ENCODE measurements at regions not wholly inside any gene's neighbourhood (a gene's known extent, or its start where the extent isn't known, plus 50 kb on each side); places are given as distances from the start of the nearest gene placed in this dataset.

- no peak overlapping the region for H3K27ac ChIP-seq (ENCODE audit: low read length)
- no peak for TF ChIP-seq CTCF (IDR thresholded peaks at IDR 0.05; ENCODE audit: borderline replicate concordance, extremely low read depth, low read length, poor library complexity, severe bottlenecking)
- no peak overlapping the region for H3K9ac ChIP-seq (ENCODE audit: low read depth, low read length)
- DNase-seq: no peak
- no peak overlapping the region for H2AFZ ChIP-seq (ENCODE audit: low read depth, low read length)
- H4K20me1 ChIP-seq (ENCODE audit: insufficient read depth, low read length): no peaks in the 10 kb centered on the region
- H3K36me3 ChIP-seq (ENCODE audit: insufficient read depth, low read length): no peaks in the 10 kb centered on the region
- no peak for ATAC-seq (ENCODE audit: insufficient read depth, low read depth)
- no peaks in the 10 kb centered on the region for H3K4me1 ChIP-seq (ENCODE audit: insufficient read depth, low read length)
- H3K4me3 ChIP-seq (ENCODE audit: low read depth in 1 of 2, low read length in 2 of 2): no peak overlapping the region
- H3K79me2 ChIP-seq (ENCODE audit: insufficient read depth, low read length): no peaks in the 10 kb centered on the region
- no peaks in the 10 kb centered on the region for H3K27me3 ChIP-seq (ENCODE audit: insufficient read depth, low read length, poor library complexity)
- no peak overlapping the region for H3K4me2 ChIP-seq (ENCODE audit: insufficient read depth, low read length)
- H3K9me3 ChIP-seq (ENCODE audit: insufficient read depth, low read length, severe bottlenecking): peaks cover 4% of the 10 kb centered on the region
Measured at GRCh38 chr13:50552424-50552966, 291.0 kb downstream of the DLEU7 start.

- H3K79me2 ChIP-seq (ENCODE audit: insufficient read depth, low read length): no peaks in the 10 kb centered on the region
- DNase-seq (no peak), ATAC-seq (ENCODE audit: insufficient read depth, low read depth) (no peak)
- H3K9ac ChIP-seq (ENCODE audit: low read depth, low read length): no peak overlapping the region
- H3K27ac ChIP-seq (ENCODE audit: low read length): no peak overlapping the region
- no peaks in the 10 kb centered on the region for H3K27me3 ChIP-seq (ENCODE audit: insufficient read depth, low read length, poor library complexity)
- H2AFZ ChIP-seq (ENCODE audit: low read depth, low read length): 0 out of 2 replicates have a peak overlapping the region, but pooled peaks have one; percentile 40
- TF ChIP-seq CTCF (IDR thresholded peaks at IDR 0.05; ENCODE audit: borderline replicate concordance, extremely low read depth, low read length, poor library complexity, severe bottlenecking) (no peak), EZH2 (IDR thresholded peaks at IDR 0.05; ENCODE audit: borderline replicate concordance, low read depth, low read length, severe bottlenecking) (no peak)
- no peak overlapping the region for H3K4me2 ChIP-seq (ENCODE audit: insufficient read depth, low read length)
- no peaks in the 10 kb centered on the region for H3K36me3 ChIP-seq (ENCODE audit: insufficient read depth, low read length)
- peaks cover 5% of the 10 kb centered on the region for H3K9me3 ChIP-seq (ENCODE audit: insufficient read depth, low read length, severe bottlenecking)
- no peaks in the 10 kb centered on the region for H3K4me1 ChIP-seq (ENCODE audit: insufficient read depth, low read length)
- H4K20me1 ChIP-seq (ENCODE audit: insufficient read depth, low read length): no peaks in the 10 kb centered on the region
- no peak overlapping the region for H3K4me3 ChIP-seq (ENCODE audit: low read depth in 1 of 2, low read length in 2 of 2)
Measured at GRCh38 chr13:50561739-50562138, 281.8 kb downstream of the DLEU7 start.

- Histone ChIP-seq H3K4me3 (ENCODE audit: low read depth in 1 of 2, low read length in 2 of 2) (no peak overlapping the region), H4K20me1 (ENCODE audit: insufficient read depth, low read length) (no peaks in the 10 kb centered on the region), H3K4me1 (ENCODE audit: insufficient read depth, low read length) (no peaks in the 10 kb centered on the region), H3K9me3 (ENCODE audit: insufficient read depth, low read length, severe bottlenecking) (peaks cover 10% of the 10 kb centered on the region), H3K36me3 (ENCODE audit: insufficient read depth, low read length) (no peaks in the 10 kb centered on the region), H3K9ac (ENCODE audit: low read depth, low read length) (no peak overlapping the region), H3K4me2 (ENCODE audit: insufficient read depth, low read length) (no peak overlapping the region), H3K79me2 (ENCODE audit: insufficient read depth, low read length) (no peaks in the 10 kb centered on the region), H3K27ac (ENCODE audit: low read length) (no peak overlapping the region), H2AFZ (ENCODE audit: low read depth, low read length) (no peak overlapping the region), H3K27me3 (ENCODE audit: insufficient read depth, low read length, poor library complexity) (no peaks in the 10 kb centered on the region)
- DNase-seq: no peak
- ATAC-seq (ENCODE audit: insufficient read depth, low read depth): no peak
- TF ChIP-seq EZH2 (IDR thresholded peaks at IDR 0.05; ENCODE audit: borderline replicate concordance, low read depth, low read length, severe bottlenecking) (no peak), CTCF (IDR thresholded peaks at IDR 0.05; ENCODE audit: borderline replicate concordance, extremely low read depth, low read length, poor library complexity, severe bottlenecking) (no peak)
Measured at GRCh38 chr13:50566646-50567045, 276.8 kb downstream of the DLEU7 start.

GRCh38 chr13:50572129-50572528, 271.4 kb downstream of the DLEU7 start:
- no peak overlapping the region for H3K4me3 ChIP-seq (ENCODE audit: low read depth in 1 of 2, low read length in 2 of 2)
- no peaks in the 10 kb centered on the region for H3K36me3 ChIP-seq (ENCODE audit: insufficient read depth, low read length)
- DNase-seq (no peak), ATAC-seq (ENCODE audit: insufficient read depth, low read depth) (no peak)
- H3K9me3 ChIP-seq (ENCODE audit: insufficient read depth, low read length, severe bottlenecking): peaks cover 3% of the 10 kb centered on the region
- H3K4me2 ChIP-seq (ENCODE audit: insufficient read depth, low read length): no peak overlapping the region
- H2AFZ ChIP-seq (ENCODE audit: low read depth, low read length): no peak overlapping the region
- no peak overlapping the region for H3K27ac ChIP-seq (ENCODE audit: low read length)
- TF ChIP-seq EZH2 (IDR thresholded peaks at IDR 0.05; ENCODE audit: borderline replicate concordance, low read depth, low read length, severe bottlenecking): no peak
- no peaks in the 10 kb centered on the region for H4K20me1 ChIP-seq (ENCODE audit: insufficient read depth, low read length)
- no peaks in the 10 kb centered on the region for H3K27me3 ChIP-seq (ENCODE audit: insufficient read depth, low read length, poor library complexity)
- H3K4me1 ChIP-seq (ENCODE audit: insufficient read depth, low read length): no peaks in the 10 kb centered on the region
- H3K9ac ChIP-seq (ENCODE audit: low read depth, low read length): no peak overlapping the region
- H3K79me2 ChIP-seq (ENCODE audit: insufficient read depth, low read length): no peaks in the 10 kb centered on the region
